ENCODE measurements at regions not wholly inside any gene's neighbourhood (a gene's known extent, or its start where the extent isn't known, plus 50 kb on each side); places are given as distances from the start of the nearest gene placed in this dataset.

DNA sequence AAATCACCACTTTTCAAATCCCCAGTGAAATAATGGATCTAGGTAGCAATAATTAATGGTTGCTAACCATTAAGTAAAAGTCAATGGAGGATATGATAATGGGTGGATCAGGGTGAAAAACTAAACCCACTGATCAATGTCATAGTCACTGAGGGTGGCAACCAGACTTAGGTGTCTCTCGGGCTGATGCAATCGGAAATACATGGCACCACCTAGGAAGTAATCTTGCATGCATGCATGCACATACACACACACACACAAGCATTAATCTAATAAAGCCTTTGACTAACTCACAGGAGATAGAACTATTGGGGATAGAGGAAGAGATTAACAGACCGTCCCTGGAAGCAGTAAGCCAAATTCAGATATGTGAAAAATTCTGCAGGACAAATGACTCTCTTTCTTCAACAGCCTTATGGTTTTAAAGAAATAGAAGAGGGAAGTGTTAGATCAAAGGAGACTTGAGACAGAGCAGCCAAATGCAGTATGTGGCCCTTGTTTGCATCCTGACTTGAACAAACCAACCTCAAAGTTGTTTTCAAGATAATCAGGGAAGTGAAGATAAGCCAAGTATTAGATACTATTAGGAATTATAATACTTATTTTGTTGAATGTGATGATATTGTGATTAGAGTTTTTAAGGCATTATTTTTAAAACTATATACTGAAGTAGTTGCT, 186.0 kb upstream of the RMP24 start:
- no peak overlapping the region for H2BK15ac ChIP-seq (ENCODE audit: low read length)
- no peak overlapping the region for H3K9ac ChIP-seq (replicated peaks in 1 of 4; ENCODE audit: extremely low read depth in 1 of 4, low read depth in 3 of 4, low read length in 3 of 4)
- FAIRE-seq: no peak
- DNase-seq (ENCODE audit: low read depth in 1 of 2, low spot score in 2 of 2): no peak
- H3K14ac ChIP-seq (ENCODE audit: insufficient read length): no peak overlapping the region
- no peak overlapping the region for H2AK5ac ChIP-seq (ENCODE audit: low read depth, low read length)
- no peak overlapping the region for H4K91ac ChIP-seq (replicated peaks; ENCODE audit: insufficient read length, low read length)
- H4K5ac ChIP-seq (ENCODE audit: insufficient read length, low read depth, low read length): no peak overlapping the region
- H2BK120ac ChIP-seq (replicated peaks; ENCODE audit: low read depth, low read length): no peak overlapping the region
- no peak overlapping the region for H3K4ac ChIP-seq (replicated peaks; ENCODE audit: insufficient read length, low read depth, low read length)
- H3K79me1 ChIP-seq (ENCODE audit: low read depth, low read length): no peaks in the 10 kb centered on the region
- no peaks in the 10 kb centered on the region for H3K27me3 ChIP-seq (replicated peaks in 1 of 4; ENCODE audit: control insufficient read depth in 3 of 4, extremely low read depth in 1 of 4, insufficient read depth in 3 of 4, low read length in 3 of 4)
- no peak overlapping the region for H3K27ac ChIP-seq (ENCODE audit: low read depth, low read length)
- H2BK12ac ChIP-seq (ENCODE audit: low read depth, low read length): no peak overlapping the region
- no peaks in the 10 kb centered on the region for H3K23me2 ChIP-seq (ENCODE audit: low read depth, low read length)
- no peak overlapping the region for H2BK5ac ChIP-seq (ENCODE audit: low read depth, low read length)
- no peaks in the 10 kb centered on the region for H3K36me3 ChIP-seq (ENCODE audit: control insufficient read depth in 2 of 4, insufficient read depth in 4 of 4, low read length in 3 of 4)
- no peak overlapping the region for H2AFZ ChIP-seq (ENCODE audit: low read length)
- 0 out of 2 replicates have a peak overlapping the region, but pooled peaks have one; percentile 87 for H2BK20ac ChIP-seq (ENCODE audit: low read length)
- peak overlapping the region; percentile 34; the same call in 1 of the 2 replicates for H3K18ac ChIP-seq (ENCODE audit: extremely low read depth, low read length)
- no peak overlapping the region for H3K56ac ChIP-seq (replicated peaks; ENCODE audit: insufficient read length, low read depth, low read length)
- CTCF ChIA-PET (ENCODE audit: partially characterized antibody): interaction anchor here (1.3 kb wide), 1 partner anchor 9 kb away, joined by 3 read pairs; no protein-coding TSS in a partner anchor
- POLR2A ChIA-PET (ENCODE audit: partially characterized antibody): interaction anchor here (0.7 kb wide), 1 partner anchor 12 kb away, joined by 3 read pairs; no protein-coding TSS in a partner anchor
- no peak overlapping the region for H4K8ac ChIP-seq (ENCODE audit: extremely low read depth, insufficient read depth, low read length)
- no peak overlapping the region for H3K23ac ChIP-seq (ENCODE audit: insufficient read length)
- no peak overlapping the region for H3K4me3 ChIP-seq (ENCODE audit: extremely low read depth in 1 of 4, insufficient read depth in 2 of 4, low read depth in 3 of 4, low read length in 4 of 4)
- H3K9me3 ChIP-seq (ENCODE audit: insufficient read depth in 2 of 2, low read depth in 1 of 2, low read length in 1 of 2): peaks cover 0 to 4% of the 10 kb centered on the region in 2 experiments; a peak in 1 of 4 replicates
- H3K4me1 ChIP-seq (replicated peaks in 1 of 4; ENCODE audit: control insufficient read depth in 3 of 4, insufficient read depth in 4 of 4, low read length in 3 of 4): peaks cover 0 to 9% (median 0%) of the 10 kb centered on the region in 4 experiments; a peak in 1 of 7 replicates
- H3K79me2 ChIP-seq (ENCODE audit: control insufficient read depth in 1 of 2, insufficient read depth in 2 of 2, low read length in 2 of 2): no peaks in the 10 kb centered on the region
- H3K4me2 ChIP-seq (ENCODE audit: insufficient read depth in 1 of 2, low read depth in 2 of 2, low read length in 2 of 2): no peak overlapping the region
- WGBS, 2 experiments (ENCODE audit: extremely low coverage in 1 of 2, insufficient coverage in 1 of 2, insufficient read length in 1 of 2, insufficient replicate concordance in 2 of 2, low coverage in 1 of 2, low lambda C conversion rate in 2 of 2, missing lambda C conversion rate in 1 of 2): 85% methylated on average over 3 of the region's 3 CpGs; no CpG with 5 or more reads in 1 of the 2 experiments
- no peaks in the 10 kb centered on the region for H4K20me1 ChIP-seq (replicated peaks in 1 of 2; ENCODE audit: control insufficient read depth in 1 of 2, insufficient read depth in 2 of 2, low read length in 2 of 2)
- TF ChIP-seq TAF1 (IDR thresholded peaks at IDR 0.05; ENCODE audit: low read depth, low read length) (no peak), KDM4A (IDR thresholded peaks at IDR 0.05; ENCODE audit: low read depth, low read length, severe bottlenecking) (no peak), RBBP5 (IDR thresholded peaks at IDR 0.05; ENCODE audit: borderline replicate concordance, low read depth, low read length) (no peak), CEBPB (IDR thresholded peaks at IDR 0.05; ENCODE audit: low read depth, low read length) (no peak), HDAC2 (IDR thresholded peaks at IDR 0.05; ENCODE audit: borderline replicate concordance in 1 of 2, low read depth in 2 of 2, low read length in 2 of 2) (no peak), SAP30 (IDR thresholded peaks at IDR 0.05; ENCODE audit: insufficient read depth, insufficient replicate concordance, low read length) (no peak), ATF2 (IDR thresholded peaks at IDR 0.05; ENCODE audit: low read length) (no peak), ASH2L (IDR thresholded peaks at IDR 0.05; ENCODE audit: low read length) (no peak), SIN3A (conservative IDR thresholded peaks at IDR 0.05 in 1 of 2, IDR thresholded peaks at IDR 0.05 in 1 of 2; ENCODE audit: low read depth in 1 of 2, low read length in 2 of 2) (no peak), RNF2 (IDR thresholded peaks at IDR 0.05; ENCODE audit: borderline replicate concordance, low read depth, low read length, missing control alignments, poor library complexity, severe bottlenecking) (no peak)
